ENCODE measurements at regions not wholly inside any gene's neighbourhood (a gene's known extent, or its start where the extent isn't known, plus 50 kb on each side); places are given as distances from the start of the nearest gene placed in this dataset.

GRCh38 chr14:82385048-82385447, 851.4 kb upstream of the SEL1L start:
- no peak for TF ChIP-seq POLR2A (IDR thresholded peaks at IDR 0.05; ENCODE audit: low read depth, low read length)
- no peak for TF ChIP-seq POLR2AphosphoS5 (IDR thresholded peaks at IDR 0.05; ENCODE audit: low read depth, low read length)

Measured in GM12891 (cell line).